GM18498 (cell line): ENCODE measurements at regions not wholly inside any gene's neighbourhood (a gene's known extent, or its start where the extent isn't known, plus 50 kb on each side); places are given as distances from the start of the nearest gene placed in this dataset.

ENCODE experiments used
- ATAC-seq: cut with Tn5 transposase; IDR thresholded peaks from one replicate; pipeline ENCODE4 v1.9.1; 2021; ENCODE audit warnings: mild to moderate bottlenecking, moderate library complexity; ENCODE audit not compliant: unreplicated experiment

DNA sequence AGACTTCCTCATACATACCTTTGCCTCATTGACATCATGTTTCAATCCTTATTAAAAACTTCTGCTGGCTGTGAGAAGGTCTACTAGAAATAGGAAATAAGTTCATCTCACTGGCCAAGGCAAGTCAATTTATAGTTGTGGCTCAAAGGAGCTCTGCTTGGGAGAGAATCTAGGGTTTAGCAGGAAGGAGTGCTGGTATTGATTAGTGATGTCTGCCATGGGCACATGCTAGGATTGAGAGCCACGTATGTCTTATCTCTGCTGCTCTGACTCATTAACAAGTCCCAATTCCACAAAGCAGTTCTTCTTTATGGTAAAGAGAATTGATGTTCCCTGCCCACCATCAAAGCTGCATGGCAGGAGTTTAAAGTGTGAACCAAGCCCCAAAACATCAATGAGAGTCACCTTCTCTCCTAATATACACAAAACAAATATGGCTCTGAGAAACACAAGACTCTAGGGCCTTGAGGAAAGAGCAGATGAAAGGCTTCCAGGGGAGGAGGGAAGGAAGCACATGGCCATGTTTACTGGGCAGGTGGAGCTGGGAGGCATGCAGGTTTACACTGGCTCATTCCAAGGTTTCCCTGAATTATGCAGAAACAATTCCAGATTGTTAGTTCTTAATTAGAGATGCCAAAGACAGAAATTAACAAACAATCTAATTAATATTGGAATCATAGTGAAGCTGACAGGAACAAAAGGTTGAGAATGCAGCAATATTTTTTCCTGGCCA lies 931.9 kb upstream of the TMEM132C start:
- ATAC-seq: no peak

DNA sequence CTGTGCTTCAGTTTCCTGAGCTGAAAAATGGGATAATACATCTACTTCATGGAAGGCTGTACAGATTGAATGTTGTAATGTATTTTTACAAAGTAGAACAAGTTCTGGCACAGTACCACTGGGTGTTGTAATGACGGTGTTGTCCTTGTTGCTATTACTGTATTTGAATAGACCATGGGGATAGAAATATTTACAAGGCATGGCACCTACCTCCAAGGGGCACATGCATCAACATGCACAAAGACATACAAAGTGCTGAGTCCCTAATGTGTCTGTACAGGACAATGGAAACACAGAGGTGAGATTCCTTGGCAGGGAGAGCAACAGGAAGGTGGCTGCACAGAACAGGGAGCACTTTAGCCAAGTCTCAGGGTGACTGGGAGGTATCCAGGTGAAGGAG lies 930.6 kb upstream of the TMEM132C start:
- ATAC-seq: no peak

DNA sequence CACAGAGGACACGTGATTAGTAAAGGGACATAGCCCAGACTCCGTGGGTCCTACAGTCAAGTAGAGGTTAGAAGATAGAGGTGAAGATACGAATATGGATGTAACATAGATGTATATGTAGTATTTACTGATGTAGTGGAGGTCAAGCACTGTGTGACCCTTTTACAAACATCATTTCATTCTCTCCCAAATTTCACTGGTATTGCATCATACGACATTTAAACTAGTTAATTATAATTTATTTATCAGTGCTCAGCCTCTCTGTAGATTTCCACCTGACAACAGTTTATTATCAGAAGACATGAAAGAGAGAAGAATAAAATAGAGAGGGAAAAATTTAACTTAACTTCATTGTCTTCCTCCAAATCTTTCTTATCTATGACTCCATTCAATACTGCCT lies 927.9 kb upstream of the TMEM132C start:
- ATAC-seq: no peak

DNA sequence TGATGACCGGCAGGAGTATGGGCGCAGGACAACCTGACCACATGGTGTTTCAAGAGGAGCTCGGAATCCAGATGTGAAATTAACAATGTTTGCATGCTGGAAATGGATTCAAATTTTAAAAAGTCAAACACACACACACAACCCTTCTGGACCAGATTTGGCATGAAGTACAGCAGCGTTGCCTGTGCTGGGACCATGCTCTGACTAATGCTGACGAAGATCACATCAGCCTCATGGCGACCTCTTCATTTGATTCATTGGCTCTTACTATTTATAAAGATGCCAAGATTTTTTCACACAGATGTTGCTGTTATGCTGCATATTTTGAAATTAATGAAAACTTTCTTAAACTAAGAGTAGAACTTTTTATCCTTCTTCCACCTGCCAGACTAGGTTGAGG lies 926.6 kb upstream of the TMEM132C start:
- no peak for ATAC-seq

DNA sequence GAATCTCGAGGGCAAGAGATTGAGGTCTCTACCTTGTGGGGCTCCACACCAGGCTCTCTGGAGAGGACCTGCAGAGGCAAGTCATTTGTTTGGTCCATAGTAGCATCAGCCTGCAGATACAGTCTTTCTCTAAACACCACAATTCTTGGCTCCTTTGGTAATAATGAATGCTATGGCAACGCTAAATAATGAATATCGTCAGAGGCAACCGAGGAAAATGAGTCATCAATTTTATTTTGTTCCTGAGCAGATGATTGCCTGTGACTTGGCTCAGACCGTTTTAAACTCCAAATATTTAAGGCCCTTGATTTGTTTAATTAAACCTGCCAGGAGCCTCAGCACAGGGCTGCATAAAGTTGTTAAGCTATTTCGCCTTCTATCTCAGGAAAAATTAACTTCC lies 924.1 kb upstream of the TMEM132C start:
- no peak for ATAC-seq

DNA sequence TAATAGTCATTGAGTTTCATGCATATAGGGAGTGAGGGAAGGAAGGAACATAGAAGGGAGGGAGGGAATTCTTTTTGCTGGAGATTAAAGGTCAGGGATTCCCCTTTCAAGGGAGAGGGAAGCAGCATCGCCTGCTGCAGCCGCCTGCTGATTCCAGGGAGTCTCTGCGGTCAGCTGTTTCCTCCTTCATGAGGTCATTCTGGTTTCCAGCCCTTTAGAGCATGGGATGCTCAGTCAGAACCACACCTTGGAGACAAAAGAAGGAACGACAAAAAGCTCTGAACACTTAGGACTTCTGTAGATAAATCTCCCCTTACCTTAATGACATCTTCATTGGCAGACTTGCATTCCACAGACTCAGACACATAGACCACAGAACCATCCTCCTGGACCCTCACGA lies 923.0 kb upstream of the TMEM132C start:
- ATAC-seq: no peak

DNA sequence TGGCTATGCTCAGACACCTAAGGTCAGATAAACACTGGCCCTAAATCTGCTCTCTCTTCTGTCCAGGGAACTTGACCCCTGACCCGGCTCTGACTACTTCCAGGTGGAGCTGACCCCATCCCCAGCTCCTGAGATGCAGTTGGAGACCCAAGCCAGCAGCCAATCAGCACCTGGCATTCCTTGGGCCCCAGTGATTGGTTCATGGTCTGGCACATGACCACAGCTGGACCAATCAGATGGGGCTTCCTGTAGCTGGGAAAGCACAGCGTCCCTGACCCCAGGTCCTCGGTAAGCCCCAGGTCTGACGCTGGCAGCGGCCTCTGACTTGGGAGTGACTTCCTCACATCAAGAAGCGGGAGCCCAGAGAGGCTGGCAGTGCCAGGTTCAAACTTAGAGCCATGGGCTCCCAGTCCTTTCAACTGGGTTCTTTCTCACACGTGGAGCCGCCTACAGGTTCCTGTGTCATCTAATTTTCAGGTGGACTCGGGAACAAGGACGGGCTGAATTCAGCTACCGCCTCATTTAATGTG lies 915.4 kb upstream of the TMEM132C start:
- no peak for ATAC-seq

DNA sequence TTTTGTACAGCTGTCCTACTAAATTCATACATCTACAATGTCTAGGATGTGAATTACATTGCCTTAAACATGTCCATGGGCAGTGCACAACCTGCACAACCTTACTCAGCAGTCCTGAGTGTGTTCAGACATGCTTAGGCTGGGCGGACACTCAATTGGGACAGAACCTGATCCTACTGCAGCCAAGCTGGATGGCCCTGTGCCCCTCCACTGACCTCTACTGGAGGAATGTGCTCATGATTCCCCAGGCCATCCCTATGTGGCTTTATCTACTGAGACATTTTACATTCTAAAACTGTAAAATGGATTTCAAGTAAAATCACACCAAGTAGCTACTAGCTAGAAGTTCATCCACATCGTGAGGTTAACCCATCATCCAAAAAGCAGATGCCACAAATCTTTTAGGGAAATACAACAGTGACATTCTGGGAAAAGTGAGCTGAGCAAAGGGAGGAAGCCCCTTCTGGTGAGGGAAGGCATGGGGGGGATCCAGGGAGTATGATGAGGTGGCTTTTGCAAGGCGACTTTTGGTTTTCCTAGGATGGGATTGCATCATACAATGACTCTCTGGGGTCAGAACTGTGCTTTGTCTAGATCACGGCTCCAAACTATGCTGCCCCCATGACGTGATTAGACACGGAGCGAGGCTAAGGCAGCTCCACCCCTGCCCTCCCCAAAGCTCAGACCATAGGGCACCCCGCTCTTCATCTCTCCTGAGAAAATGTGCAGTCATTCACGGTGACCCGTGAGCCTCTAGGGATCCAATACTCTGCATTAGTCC lies 911.7 kb upstream of the TMEM132C start:
- ATAC-seq: no peak

DNA sequence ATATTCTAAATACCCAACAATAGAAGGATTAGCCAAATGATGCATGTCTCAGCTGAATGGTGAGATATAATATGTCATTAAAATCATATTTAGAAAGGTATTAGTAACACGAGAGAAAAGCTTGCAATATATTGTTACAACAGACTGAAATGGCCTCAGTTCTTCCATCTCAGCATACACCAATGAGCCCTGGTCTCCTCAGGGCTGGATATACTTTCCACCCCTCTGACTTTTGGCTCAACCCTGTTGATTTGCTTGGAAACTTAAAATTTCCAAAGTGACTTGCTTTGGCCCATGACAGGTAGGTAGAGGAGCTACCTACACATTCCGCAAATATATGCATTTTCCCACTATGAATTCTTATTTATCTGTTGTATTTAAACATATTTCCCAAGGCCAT lies 908.1 kb upstream of the TMEM132C start:
- ATAC-seq: no peak

DNA sequence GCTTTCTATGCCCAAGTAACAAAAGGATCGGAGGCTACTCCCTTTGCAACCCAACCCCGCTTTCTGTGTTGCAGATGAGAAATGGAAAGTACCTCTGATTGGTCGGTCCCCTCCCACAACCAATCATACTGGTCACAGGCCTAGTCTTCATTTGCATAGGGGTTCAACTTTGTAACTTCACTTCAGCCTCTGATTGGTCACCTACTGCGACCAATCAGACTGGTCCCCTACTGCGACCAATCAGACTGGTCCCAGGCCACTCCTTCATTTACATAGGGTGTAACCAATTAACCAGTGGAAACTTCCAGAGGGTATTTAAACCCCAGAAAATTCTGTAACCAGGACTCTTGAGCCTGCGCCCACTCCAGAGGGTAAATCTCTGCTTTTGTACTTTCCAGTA lies 906.4 kb upstream of the TMEM132C start:
- no peak for ATAC-seq

DNA sequence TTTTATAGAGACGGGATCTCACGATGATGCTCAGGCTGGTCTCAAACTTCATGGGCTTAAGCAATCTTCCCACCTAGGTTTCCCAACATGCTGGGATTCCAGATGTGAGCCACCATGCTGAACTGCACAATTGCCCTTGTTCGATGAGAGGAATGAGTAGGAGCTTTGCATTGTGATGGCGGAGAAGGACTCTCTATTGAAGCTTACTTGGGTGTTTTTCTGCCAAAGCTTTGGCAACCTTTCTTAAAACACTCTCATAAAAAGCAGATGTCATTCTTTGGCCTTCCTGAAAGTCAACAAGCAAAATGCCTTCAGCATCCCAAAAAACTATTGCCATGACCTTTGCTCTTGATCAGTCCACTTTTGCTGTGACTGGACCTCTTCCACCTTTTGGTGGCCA lies 904.8 kb upstream of the TMEM132C start:
- ATAC-seq: no peak

DNA sequence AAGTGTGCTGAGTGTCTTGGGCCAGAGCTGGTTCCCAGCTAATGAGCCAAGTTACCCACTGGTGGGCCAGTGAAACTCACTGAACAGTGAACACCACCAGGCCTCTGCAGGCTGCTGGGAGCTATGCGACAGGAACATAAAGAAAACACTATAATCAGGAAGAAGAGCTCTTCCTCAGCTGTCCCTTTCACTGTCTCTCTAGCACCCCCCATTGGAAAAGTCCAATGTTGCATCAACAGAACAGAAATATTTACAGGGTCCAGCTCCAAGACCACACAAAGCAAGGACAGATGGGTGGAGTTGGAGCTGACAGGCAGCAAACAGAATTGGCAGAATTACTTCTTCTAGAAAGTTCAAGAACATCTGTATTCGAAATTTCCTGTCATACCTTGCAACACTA lies 903.6 kb upstream of the TMEM132C start:
- ATAC-seq: no peak

DNA sequence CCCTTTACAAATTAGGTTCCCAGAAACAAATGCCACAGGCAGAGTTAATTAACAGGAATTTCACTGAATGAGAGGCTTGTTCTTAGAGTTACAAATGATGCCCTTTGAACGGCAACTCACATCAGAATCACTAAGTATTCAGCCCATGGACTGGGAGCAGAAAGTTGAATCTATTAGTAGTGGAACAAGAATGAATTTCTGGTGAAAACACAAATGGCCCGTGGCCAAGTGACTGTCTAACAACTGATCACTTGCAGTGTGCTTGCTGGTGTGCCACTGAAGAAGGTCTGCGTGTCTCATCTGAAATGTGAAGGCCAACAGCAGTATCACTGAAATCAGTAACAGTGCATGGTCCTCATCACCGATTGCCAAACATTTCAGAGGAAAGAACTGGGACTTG lies 893.4 kb upstream of the TMEM132C start:
- ATAC-seq: no peak

DNA sequence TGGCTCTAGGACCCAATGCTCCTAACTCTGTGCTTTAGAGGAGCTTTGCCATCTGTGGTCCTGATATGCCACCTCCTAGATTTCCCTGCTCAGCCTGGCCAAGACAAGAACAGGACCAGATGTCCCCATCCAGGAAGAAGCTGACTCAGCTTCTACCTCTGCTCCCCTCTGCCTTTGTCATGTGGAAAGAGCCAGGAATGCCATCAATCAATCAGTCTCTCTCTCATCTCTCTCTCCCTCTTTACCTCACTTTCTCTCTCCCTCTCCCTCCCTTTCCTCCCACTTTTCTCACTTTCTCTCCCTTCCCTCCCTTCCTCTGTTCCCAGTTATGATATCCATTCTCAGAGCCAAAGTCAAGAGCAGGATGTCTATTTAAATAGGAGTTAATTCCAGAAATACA lies 892.5 kb upstream of the TMEM132C start:
- no peak for ATAC-seq

DNA sequence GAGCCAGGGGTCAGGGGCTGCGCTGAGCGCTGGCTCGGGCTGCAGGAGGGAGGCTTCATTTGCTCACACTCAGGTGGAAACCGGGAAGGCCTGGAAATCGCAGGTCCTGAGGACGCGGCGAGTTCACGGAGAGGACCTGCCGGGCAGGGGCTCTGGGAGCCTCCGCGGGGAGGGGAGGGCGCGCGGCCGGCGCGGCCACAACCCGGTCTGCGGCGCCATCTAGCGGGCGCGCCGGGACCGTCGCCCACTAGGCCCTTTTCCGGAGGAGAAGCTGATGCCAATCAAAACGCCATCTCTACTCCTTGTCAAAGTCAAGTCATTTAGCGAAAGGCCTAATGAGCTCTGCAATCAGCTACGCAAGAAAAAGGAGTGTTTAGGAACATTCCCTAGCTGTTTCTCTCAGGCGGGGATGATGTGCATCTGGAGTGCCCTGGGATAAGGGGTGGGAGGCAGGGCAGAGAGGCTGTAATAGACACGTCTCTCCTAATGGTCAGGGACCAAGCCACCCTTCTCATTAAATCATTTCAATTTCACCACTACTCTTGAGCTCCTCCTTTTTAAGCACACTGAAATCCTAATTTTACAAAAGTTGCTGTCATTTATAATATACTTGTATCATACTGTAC lies 885.8 kb upstream of the TMEM132C start:
- ATAC-seq: peak; percentile 90

DNA sequence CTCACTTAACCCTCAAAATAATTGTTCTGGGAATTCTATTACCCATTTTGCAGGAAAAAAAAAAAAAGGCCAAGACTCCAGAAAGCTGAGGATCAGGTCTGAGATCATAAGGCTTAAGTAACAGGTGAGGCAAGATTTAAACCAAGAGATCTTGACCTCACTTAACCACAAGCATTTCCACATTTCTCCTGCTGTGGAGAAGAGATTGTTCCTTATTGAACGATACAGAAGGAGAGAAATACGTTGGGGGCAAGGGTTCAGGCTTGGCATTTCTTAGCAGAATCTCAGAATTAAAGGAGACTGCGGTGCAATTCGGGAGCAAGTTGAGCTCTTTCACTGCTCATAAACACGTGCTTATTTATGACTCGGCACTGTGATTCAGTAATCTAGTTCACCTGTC lies 885.3 kb upstream of the TMEM132C start:
- ATAC-seq: no peak

DNA sequence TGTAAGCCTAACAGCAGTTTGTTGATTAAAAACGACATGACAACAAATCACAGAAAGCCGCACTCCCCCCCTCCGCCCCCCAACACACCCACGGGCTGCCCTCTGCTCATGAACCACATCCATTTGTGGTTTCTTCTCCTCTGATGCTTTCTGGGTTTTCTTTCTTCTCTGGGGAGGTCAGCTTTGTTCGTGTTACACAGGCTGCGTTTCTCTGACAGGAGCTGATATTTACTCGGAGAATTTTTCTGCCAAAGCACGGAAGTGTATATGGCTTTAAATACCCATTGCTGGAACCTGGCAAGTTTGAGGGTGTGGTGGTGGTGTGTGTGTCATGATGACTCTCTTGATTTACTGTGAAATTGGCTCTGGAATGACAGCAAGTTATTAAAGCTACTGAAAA lies 883.7 kb upstream of the TMEM132C start:
- ATAC-seq: no peak

DNA sequence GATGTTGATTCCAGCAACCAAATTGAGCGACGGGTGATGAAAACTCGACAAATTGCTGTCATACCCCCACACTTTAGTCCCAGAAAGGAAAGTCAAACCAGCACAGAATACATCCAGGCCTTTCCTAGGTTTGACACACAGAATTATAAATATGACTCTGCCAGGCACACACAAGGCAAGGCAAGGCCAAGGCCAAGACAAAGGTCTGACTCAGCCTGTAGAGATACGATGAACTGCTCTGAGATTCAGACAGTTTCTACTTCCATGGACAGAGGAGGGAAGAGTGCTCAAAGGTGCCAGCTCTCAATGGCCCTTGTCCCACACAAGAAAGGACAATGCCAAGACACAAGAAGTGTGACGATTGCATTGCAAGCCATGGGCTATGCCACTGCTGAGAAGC lies 880.2 kb upstream of the TMEM132C start:
- no peak for ATAC-seq

DNA sequence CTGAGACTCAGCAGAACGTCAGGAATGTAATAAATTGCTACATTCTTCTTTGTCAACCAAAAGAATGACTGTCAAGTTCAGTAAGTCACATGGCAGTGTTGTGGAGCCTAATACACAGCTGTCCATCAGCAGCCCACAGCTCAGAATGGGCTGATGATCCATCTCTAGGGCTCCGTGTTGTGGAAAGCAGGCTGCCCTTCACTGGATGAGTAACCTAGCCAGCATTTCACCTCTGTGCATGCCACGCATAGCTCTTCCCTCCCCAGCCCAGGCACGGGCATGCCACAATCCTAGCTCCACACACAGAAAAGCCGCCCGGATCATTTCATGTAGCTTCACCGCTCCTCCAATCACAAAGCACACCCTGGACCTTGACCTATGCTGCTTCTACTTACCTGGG lies 878.0 kb upstream of the TMEM132C start:
- no peak for ATAC-seq

DNA sequence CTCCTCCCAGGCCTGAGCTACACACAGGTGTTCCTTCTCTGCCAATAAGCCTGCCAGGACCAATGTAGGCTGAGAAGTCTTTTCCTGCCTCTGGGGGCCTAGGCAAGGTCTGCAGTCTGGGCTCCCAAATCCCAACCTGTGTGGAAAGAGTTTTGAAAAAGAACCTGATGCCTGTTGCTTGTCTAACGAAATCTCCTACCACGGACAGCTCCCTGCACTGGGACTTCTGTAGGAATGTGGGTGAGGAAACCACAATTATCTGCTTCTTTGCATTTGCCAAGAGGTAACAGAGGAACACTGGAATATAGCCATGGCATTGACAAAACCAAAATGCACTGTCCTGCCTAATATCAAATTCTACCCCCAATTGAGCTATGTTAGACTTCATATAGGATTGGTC lies 877.0 kb upstream of the TMEM132C start:
- ATAC-seq: no peak

DNA sequence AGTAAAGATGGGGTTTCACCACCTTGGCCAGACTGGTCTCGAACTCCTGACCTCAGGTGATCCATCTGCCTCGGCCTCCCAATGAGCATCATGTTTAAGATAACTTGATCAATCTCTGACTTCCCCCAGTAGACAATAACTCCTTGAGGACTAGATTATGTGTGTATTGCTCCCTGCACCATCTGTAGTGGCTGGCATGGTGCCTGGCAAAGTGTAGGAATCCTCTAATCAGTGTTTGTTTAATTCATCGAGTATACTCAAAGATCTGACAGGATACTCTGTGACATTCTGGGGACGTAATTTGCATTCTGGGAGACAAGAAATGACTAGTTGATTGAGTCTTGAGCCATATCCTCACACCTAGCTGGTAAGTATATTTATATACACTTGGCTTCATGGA lies 873.5 kb upstream of the TMEM132C start:
- ATAC-seq: no peak

DNA sequence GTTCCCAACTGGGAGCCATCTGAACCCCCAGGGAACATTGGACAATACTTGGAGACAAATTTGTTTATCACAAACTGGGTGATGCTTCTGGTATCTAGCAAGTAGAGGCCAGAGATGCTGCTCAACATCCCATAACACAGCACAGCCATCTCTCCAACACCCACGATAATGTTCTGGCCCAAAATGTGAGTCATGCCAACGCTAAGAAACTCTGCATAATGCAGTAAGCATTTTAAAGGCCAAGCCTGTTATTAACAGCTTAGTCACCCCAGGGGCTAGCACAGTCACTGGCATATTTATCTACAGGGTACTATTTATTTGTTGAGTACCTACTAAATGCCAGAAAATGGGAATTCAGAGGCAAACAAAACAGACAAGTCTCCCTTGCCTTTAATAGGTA lies 873.1 kb upstream of the TMEM132C start:
- ATAC-seq: no peak
